GM19463 (cell line): ENCODE measurements at regions not wholly inside any gene's neighbourhood (a gene's known extent, or its start where the extent isn't known, plus 50 kb on each side); places are given as distances from the start of the nearest gene placed in this dataset.
"Not testable (repeated sequence)": the region's sequence is repeated elsewhere in the genome, so short reads cannot be mapped to it uniquely, and the experiment has no call there.

ENCODE experiments used
- ATAC-seq: cut with Tn5 transposase; IDR thresholded peaks from one replicate; pipeline ENCODE4 v1.9.1; 2021; ENCODE audit warnings: mild to moderate bottlenecking, moderate library complexity; ENCODE audit not compliant: unreplicated experiment

DNA sequence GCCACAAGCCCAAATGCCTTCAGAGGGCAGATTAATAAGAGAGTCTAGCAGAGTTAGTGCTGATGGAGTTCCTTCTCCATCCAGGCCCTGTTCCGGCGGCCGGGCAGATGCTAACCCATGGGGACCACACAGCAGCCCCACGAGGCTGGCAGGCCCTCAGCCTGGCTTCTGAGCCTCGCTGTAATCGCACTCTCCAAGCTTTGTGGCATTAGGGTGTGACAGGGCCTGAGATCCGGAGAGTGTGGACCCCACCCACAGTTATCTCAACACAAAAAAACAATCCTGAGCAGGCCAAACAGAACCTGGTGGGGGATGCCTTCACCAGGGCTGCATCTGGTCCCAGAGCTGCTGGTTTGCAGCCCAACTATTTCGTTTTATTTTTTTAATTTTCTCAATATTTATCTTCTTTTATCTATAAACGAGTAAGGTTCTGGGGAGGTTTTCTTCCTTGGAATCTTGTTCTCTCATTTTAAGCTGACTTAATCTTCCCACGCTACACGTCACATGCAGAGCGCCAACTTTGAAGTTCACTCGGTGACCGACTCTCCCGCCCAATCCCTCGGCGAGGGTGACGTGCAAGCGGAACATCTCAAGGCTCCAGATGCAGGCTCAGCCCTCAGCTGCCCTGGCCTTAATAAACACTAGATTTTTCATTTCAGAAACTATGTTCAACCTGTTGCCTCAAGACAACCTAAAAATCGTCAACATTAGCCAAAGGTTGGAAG is 372.4 kb downstream of the BCL2L11 start:
- not testable (repeated sequence) for ATAC-seq

- ATAC-seq: peak; percentile 78
These were observed 373.0 kb downstream of the BCL2L11 start for GRCh38 chr2:111493720-111494078.

DNA sequence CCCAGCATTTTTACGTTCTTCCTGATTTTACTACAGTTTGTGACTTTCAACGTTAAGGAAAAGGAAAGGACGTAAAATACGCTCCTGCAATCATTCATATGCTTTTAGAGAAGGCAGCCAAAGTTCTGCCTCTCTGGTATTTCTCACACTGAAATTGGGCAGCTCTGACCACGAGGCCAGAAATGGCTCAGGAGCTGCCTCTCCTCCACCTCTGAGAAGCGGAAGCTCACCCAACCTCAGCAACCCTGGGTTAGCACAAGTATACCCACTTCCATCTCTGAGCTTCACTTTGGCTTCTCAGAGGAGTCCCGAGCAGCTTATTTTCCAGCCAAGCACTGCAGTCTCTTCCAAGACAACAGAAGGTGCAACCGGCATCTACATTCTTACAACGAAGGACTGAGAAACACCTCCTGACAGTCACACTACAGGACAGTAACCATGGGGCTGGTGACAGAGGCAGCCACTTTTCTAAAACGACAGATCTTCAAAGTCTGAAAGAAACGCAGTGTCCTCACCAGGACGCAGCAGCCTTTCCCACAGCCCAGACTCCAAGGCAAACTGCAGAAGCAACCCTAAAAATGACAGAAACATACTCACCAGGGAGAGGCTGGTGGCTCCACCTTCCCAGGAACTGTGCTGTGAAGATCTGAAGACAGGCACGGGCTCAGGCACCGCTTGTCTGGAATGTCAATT is 373.7 kb downstream of the BCL2L11 start:
- ATAC-seq: not testable (repeated sequence)

DNA sequence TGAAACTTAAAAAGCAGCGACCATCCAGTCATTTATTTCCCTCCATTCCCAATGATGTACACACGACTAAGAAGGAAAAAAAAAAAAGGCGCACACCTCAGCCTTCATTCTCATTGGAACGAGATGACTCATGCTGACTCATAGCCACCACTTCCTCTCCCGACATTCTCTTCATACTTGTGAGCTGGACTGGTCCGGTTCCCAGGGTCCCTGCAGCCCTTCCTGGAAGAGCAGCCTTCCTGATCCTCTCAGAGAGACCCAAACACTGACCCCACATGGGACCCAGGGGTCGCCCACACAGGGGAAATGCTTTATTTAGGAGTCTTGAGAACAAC is 374.2 kb downstream of the BCL2L11 start:
- ATAC-seq: not testable (repeated sequence)

- ATAC-seq: not testable (repeated sequence)
These were observed 374.9 kb downstream of the BCL2L11 start for GRCh38 chr2:111495636-111496035.

DNA sequence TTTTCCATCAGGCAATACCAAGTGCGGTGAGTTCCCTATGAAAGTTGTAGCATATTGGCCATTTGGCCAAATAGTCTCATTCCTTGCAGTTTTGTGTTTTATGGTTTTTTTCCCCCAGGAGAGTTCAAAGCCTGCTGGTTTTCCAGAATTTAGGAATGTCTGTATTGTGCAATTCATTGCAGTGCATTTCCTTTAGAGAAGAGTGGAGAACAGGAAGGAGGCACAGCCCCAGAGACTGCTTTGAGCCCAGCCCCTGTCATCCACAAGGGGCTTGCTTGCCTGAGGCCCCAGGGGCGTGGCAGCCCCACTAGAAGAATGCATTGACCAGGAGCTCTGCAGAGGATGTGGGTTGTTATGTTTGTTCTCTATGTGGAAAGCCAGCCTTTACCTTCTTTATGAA is 375.5 kb downstream of the BCL2L11 start:
- not testable (repeated sequence) for ATAC-seq

DNA sequence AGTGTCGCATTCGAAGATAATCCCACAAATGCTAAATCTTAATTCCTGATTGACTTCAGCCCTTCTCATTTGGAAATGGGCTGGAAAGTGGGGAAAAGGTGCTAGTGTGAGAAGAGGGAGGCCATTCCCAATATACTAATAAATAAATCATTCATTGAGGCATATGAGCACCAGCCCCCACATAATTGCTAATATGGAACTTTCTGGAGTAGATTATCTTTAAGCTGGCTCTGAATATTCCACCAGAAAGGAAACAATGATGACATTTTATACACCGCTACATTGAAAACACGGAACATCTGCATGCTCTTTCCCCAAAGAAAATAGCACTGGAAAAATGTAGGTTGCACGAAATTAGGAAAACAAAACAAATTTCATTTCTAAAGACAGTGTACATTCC is 376.1 kb downstream of the BCL2L11 start:
- not testable (repeated sequence) for ATAC-seq

DNA sequence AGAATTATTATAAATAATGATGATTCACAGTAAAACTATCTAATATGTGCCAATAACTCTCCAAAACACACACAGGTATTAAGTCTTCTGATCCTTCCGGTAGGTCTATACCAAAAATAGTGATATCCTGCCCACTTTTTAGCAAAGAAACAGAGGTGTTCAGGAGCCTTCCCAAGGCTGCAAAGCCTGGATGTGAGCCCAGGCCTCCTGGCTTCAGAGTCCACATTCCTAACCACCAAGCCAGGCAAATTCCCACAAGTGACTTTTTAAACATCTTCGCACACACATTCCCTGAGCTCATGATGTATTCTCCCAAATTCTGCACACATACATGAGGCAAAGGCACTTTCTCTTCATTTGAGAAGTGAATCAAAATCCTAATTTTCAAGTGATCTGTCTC is 376.6 kb downstream of the BCL2L11 start:
- not testable (repeated sequence) for ATAC-seq

DNA sequence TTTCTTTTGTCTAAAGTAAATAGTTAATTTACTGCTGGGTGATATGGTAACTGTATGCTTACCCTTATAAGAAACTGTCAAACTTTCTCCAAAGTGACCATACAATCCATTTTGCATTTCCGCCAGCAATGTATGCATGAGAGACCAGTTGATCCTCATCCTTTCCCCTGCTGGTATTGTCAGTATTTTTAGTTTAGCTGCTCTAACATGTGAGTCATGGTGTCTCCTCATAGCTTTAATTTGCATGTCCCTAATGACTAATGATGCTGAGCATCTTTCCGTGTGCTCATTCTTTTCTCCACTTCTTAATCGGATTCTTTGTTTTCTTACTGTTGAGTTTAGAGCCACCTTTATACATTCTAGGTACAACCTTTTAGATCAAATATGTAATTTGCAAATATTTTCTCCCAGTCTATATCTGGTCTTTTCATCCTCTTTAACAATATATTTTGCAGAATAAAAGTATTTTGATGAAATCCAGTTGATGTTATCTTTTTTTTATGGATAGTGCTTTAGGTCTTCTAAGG is 379.9 kb downstream of the BCL2L11 start:
- ATAC-seq: not testable (repeated sequence)

GRCh38 chr2:111503844-111504570 is 380.0 kb downstream of the ANAPC1 start:
- ATAC-seq: not testable (repeated sequence)

DNA sequence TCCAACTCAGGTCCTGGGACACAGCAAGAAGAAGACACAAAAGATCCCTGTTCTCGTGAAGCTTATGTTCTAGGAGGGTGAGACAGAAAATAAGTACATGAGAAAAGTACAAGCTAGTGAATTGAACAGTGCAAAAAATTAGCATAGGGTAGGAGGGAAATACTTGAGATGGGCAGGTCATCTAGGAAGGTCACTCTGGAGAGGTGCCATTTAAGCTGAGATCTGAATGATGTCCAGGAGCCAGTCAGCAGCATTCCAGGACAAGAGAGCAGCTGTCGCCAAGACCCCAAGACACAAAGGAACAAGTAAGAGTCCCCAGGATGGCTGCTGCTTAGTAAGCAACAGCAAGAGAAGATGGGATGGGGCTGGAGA is 379.4 kb downstream of the ANAPC1 start:
- not testable (repeated sequence) for ATAC-seq

DNA sequence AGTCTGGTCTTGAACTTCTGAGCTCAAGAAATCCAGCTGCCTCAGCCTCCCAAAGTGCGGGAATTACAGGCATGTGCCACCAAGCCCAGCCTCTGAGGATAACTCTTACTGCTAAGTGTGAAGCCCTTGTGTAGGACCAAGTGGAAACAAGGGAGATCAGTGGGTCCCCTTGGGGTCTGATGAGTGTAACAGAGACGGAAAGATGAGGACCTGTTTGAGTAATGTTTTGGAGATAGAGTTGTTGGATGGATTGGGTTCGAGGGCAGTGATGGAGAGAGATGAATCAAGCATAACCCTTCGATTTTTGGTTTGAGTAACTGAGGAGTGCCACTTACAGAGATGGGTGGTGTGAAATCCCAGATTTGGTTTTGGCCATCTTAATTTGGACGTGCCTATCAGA is 378.7 kb downstream of the ANAPC1 start:
- ATAC-seq: not testable (repeated sequence)

GRCh38 chr2:111506936-111507335 is 377.1 kb downstream of the ANAPC1 start:
- ATAC-seq: peak; percentile 81

DNA sequence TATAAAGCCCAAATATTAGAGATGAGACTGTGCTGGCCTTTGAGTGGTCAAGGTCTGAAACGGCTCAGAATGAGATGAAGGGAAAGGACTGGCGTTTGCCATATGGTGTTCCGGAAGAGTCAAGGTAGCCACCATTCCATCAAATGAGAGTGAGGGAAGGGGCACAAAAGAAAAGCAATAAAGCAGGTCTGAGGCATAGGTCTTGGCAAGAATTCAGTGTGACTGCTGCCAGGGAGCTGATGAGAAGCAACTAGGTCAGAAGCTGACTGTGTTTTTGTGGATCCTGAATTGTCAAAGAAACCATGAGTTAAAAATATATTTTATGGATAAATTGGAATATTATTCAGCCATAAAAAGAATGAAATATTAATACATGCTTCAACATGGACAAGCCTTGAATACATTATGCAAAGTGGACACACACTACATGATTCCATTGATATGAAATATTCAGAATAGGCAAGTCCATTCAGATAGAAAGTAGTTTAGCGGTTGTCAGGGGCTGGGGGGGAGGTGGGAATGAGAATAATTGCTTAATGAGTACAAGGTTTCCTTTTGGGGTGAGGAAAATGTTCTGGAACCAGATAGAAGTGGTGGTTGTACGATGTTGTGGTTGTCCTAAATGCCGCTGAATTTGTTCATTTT is 374.6 kb downstream of the ANAPC1 start:
- not testable (repeated sequence) for ATAC-seq

DNA sequence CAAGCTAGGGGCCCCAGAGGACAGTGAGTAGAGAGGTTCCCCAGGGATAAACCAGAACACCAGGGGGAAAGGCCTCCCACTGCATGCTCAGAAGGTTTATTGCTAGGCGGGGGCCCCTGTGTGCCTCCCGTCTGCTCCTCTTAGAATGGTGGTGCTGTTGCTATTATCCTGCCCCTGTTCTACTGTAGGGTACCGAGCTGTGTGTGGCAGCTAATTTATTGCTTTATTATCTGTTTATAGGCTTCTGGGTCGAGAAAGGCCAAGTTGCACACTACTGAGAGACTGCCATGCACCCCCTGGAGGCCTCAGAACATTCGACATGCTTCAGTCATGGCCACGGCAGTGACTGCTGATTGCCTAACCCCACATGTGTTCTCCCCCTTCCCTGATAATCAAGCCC is 373.6 kb downstream of the ANAPC1 start:
- not testable (repeated sequence) for ATAC-seq

DNA sequence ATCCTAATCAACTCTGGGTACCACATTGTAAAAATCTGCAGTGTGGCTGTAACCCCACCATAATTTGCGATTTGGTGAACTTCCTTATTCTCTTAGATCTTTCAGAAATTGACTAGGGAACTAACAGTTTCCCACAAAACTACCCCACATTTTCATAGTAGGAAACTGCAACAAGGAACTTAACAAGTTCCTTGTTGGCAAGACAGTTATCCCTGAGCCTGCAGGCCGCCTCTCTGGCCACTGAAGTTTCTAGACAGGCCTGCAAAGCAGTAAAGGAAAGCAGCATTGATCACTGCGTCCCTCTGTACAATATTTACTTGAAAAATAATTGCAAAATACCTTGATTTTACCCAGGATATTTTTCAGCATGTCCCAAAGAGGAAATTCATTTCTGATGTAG is 372.9 kb downstream of the ANAPC1 start:
- ATAC-seq: not testable (repeated sequence)

DNA sequence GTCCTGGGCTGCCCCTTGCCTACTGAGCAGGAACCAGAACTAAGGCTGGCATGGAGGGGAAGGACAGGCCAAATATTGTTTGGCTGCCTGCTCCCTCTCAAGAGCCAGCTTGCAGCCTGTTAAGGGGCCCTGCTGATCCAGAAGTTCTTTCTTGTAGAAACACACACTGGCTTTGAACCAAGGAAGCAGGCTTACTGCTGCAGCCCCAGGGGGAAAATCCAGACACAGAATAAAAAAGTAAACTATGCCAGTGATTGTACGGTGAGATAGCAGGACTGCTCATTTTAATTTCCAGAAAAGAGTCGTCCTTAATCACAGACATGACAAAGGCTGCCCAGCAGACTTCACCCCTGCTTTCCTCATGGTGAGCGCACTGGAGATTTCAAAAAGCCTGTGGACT is 371.6 kb downstream of the ANAPC1 start:
- ATAC-seq: not testable (repeated sequence)

DNA sequence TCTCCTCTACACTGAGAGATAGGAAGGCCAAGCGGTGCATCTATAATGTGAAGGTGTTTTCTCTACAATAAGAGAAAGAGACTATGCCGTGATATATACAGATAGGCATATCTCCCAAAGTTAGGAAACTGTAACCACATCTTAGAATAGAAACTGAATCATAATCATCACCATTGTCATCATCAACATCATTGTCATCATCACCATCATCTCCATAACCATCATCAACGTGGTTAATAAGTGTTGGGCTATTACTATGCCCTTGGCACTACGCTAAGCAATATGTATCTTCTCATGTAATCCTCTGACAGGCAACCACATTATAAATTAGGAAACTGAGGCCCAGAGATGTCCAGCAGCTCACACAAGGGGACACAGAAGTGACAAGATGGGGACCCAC is 369.9 kb downstream of the ANAPC1 start:
- ATAC-seq: not testable (repeated sequence)

DNA sequence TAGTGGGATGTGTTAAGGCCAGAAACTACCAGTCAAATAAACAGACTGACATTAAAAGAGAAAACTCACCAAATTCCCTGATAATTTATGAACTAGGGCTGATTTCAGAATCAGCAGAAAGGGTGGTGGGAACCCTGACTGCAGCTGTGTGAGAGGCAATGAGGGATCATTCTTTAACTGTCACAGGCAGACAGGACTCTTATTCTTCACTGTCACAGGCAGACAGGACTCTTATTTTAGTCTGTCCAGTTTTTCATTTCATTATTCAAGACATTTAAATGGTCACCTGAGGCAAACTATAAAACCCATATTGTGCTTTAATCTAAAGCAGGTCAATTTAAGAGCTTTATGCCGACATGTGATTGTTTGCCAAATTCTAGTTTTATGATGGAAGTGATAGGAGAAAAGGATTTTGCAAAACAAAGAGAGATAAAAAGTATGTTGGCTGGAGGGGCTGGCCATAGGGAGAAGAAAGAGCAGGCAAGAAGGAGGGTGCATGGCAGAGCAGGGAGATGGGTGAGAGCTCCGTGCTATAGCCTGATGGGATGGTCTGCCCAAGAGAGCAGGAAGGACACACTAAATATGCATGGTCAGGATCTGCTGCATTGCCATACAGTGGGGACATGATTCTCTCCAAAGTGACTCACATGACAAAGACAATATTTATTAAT is 366.8 kb downstream of the ANAPC1 start:
- ATAC-seq: not testable (repeated sequence)

- not testable (repeated sequence) for ATAC-seq
These were observed 366.3 kb downstream of the ANAPC1 start for GRCh38 chr2:111517721-111518053.

DNA sequence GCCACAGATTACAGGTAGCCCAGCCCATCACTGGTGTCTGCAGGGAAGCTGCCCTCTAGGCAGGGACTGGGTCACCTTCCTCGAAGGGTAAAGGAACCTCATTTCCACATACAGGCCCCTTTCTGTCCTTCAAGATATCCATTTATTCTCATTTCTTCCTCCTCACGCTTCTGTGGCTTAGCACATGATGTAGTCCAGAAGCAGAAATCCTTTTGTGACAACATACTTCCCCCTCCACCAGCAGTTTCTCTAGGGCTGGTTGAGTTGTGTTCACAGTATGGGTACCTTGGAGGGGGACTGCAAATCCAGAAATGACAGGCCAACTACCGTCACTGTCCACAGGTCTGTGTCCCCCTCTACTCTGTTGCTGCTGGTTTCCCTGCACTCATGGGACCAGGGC is 364.9 kb downstream of the ANAPC1 start:
- ATAC-seq: no peak
